Heart left ventricle (tissue), 16 donors: ENCODE measurements at regions not wholly inside any gene's neighbourhood (a gene's known extent, or its start where the extent isn't known, plus 50 kb on each side); places are given as distances from the start of the nearest gene placed in this dataset.

Experiments used
- ATAC-seq, 4 donors: fragments of 200-7000 bp; cut with Tn5 transposase; one replicate each; pipeline ENCODE4 v1.9.1; 2020 to 2022; ENCODE audit warnings: moderate library complexity in 4 of 4, mild to moderate bottlenecking in 3 of 4, moderate number of reproducible peaks in 1 of 4
- DNase-seq, 5 donors: peaks; one replicate each; pipeline ENCODE4 v3.0.0-alpha.2; 2020
- H3K27ac ChIP-seq, 12 donors: fragments of 200-600 bp; sonication (generic) in 4 of 12; one replicate each; pipeline versions ENCODE4 v1.5.0 to v1.8.0; 2016 to 2022; ENCODE audit warnings: mild to moderate bottlenecking in 2 of 12
- H3K27me3 ChIP-seq, 9 donors: fragments of 200-600 bp; sonication (generic) in 2 of 9; one replicate each; pipeline versions ENCODE4 v1.5.1 to v1.8.0; 2016 to 2022; ENCODE audit warnings: mild to moderate bottlenecking in 3 of 9
- H3K36me3 ChIP-seq, 9 donors: fragments of 200-600 bp; sonication (generic) in 2 of 9; one replicate each; pipeline versions ENCODE4 v1.5.0 to v1.8.0; 2018 to 2022; ENCODE audit warnings: mild to moderate bottlenecking in 2 of 9
- H3K4me1 ChIP-seq, 12 donors: fragments of 200-600 bp; sonication (generic) in 4 of 12; one replicate each; pipeline versions ENCODE4 v1.5.0 to v1.8.0; 2016 to 2022; ENCODE audit warnings: mild to moderate bottlenecking in 3 of 12
- H3K4me3 ChIP-seq, 12 donors: fragments of 200-600 bp; sonication (generic) in 4 of 12; one replicate each; pipeline versions ENCODE4 v1.5.0 to v1.8.0; 2017 to 2022; ENCODE audit warnings: mild to moderate bottlenecking in 9 of 12, moderate library complexity in 4 of 12
- H3K9me3 ChIP-seq, 12 donors: fragments of 200-600 bp; sonication (generic) in 4 of 12; one replicate each; pipeline versions ENCODE4 v1.5.0 to v1.8.0; 2016 to 2022; ENCODE audit warnings: mild to moderate bottlenecking in 1 of 12
- CTCF ChIP-seq, 12 donors: fragments of 200-600 bp; sonication (generic) in 4 of 12; IDR thresholded peaks; one replicate each; pipeline versions ENCODE4 v1.5.0 to v1.8.0; 2018 to 2022; ENCODE audit warnings: antibody characterized with exemption in 12 of 12, mild to moderate bottlenecking in 5 of 12
- POLR2A ChIP-seq, 2 donors: fragments of 450-650 bp; IDR thresholded peaks; one replicate each; pipeline ENCODE4 v1.6.1; 2017; ENCODE audit warnings: antibody characterized with exemption in 2 of 2, mild to moderate bottlenecking in 2 of 2, moderate library complexity in 2 of 2
- WGBS, 4 donors: extraction: QIAGEN DNeasy Blood & Tissue Kit in 2 of 4; methylation state at CpG; one replicate each; pipeline versions ENCODE4 v1.1.5 to v1.1.7; 2013 to 2018; 5-methylcytosine and 5-hydroxymethylcytosine counted together
- intact Hi-C, 10 donors: fragments of 100-400 bp; cut with DNase I; formaldehyde crosslinking; loops; one replicate each; pipeline versions ENCODE4 v1.11.1 to v1.14.2; 2022
- donor health status: ischemic (EF 13 %, LVEDD 7.1; RV severe dilation, severe dysfunction).
- donor health status: healthy with polysubstance abuse.
- donor health status: DM: no; HTN: yes; CAD: no.
- donor health status: DM: no; HTN: no; CAD: no.
- donor health status: ischemic (EF 25% LVEDD 6.9; RV normal size, moderate dysfunction).
- donor health status: ischemic (EF 25% LVEDD 5.7; RV mildly dilated, moderate dysfunction).
- donor health status: healthy.
- donor health status: DM: yes; HTN: yes; CAD: no.
- donor health status: ischemic (EF 35%, LVEDD 5.7; RV mildly dilated, moderate dysfunction).
- donor health status: nonischemic (EF 11% LVEDD 7.7; RV severe dilation, severe dysfunction).
- donor health status: DM: yes; HTN: yes; CAD: no.
- donor health status: PGD.
- donor health status: ischemic (EF 29% LVEDD 5.4; RV normal size, mild dysfunction).
- donor health status: nonischemic (EF 23%, LVEDD 6.1; RV moderate dilation, normal function).

- Histone ChIP-seq H3K9me3 (peaks cover 0 to 14% (median 0%) of the 10 kb centered on the region in 12 donors), H3K27ac (no peak overlapping the region), H3K4me3 (no peak overlapping the region), H3K4me1 (no peaks in the 10 kb centered on the region), H3K36me3 (no peaks in the 10 kb centered on the region), H3K27me3 (peaks cover 0 to 9% (median 0%) of the 10 kb centered on the region in 9 donors)
- ATAC-seq (no peak), DNase-seq (no peak)
- intact Hi-C loops = no loop called here
- TF ChIP-seq CTCF (IDR thresholded peaks at IDR 0.05) = no peak
- no peak for TF ChIP-seq POLR2A (IDR thresholded peaks at IDR 0.05)
- WGBS, 4 donors = 62 to 79% (median 72%) methylated on average over 2 of the region's 2 CpGs
These were observed 163.3 kb upstream of the ADCY1 start for GRCh38 chr7:45410893-45411292.

- no peak for ATAC-seq
- Histone ChIP-seq H3K9me3 (peaks cover 0 to 14% (median 0%) of the 10 kb centered on the region in 12 donors), H3K4me1 (no peaks in the 10 kb centered on the region), H3K36me3 (no peaks in the 10 kb centered on the region), H3K27ac (no peak overlapping the region), H3K27me3 (peaks cover 0 to 9% (median 0%) of the 10 kb centered on the region in 9 donors), H3K4me3 (no peak overlapping the region)
- DNase-seq = no peak
- intact Hi-C loops = no loop called here
- TF ChIP-seq POLR2A (IDR thresholded peaks at IDR 0.05) (no peak), CTCF (IDR thresholded peaks at IDR 0.05) (no peak)
- 68 to 90% (median 78%) methylated on average over 3 of the region's 3 CpGs for WGBS, 4 donors
These were observed 160.7 kb upstream of the ADCY1 start for GRCh38 chr7:45413419-45413818.

GRCh38 chr7:45414226-45414625 is 159.9 kb upstream of the ADCY1 start:
- no peak for TF ChIP-seq CTCF (IDR thresholded peaks at IDR 0.05)
- TF ChIP-seq POLR2A (IDR thresholded peaks at IDR 0.05) = no peak
- H3K36me3 ChIP-seq = no peaks in the 10 kb centered on the region
- peaks cover 0 to 9% (median 0%) of the 10 kb centered on the region in 9 donors for H3K27me3 ChIP-seq
- ATAC-seq = no peak
- intact Hi-C loops = no loop called here
- DNase-seq = no peak
- peaks cover 0 to 14% (median 0%) of the 10 kb centered on the region in 12 donors for H3K9me3 ChIP-seq
- H3K4me3 ChIP-seq = no peak overlapping the region
- no peaks in the 10 kb centered on the region for H3K4me1 ChIP-seq
- 78 to 87% (median 81%) methylated on average over 3 to 4 of the region's 4 CpGs for WGBS, 4 donors
- H3K27ac ChIP-seq = no peak overlapping the region

- peaks cover 0 to 13% (median 0%) of the 10 kb centered on the region in 12 donors for H3K9me3 ChIP-seq
- no peak for DNase-seq
- ATAC-seq = no peak
- intact Hi-C loops = no loop called here
- 85 to 92% (median 89%) methylated on average over 2 of the region's 2 CpGs for WGBS, 4 donors
- peaks cover 0 to 9% (median 0%) of the 10 kb centered on the region in 9 donors for H3K27me3 ChIP-seq
- H3K36me3 ChIP-seq = no peaks in the 10 kb centered on the region
- H3K27ac ChIP-seq = no peak overlapping the region
- TF ChIP-seq CTCF (IDR thresholded peaks at IDR 0.05) (no peak), POLR2A (IDR thresholded peaks at IDR 0.05) (no peak)
- no peaks in the 10 kb centered on the region for H3K4me1 ChIP-seq
- no peak overlapping the region for H3K4me3 ChIP-seq
These were observed 158.9 kb upstream of the ADCY1 start for GRCh38 chr7:45415265-45415664.
